HFFc6 (cell line): ENCODE measurements at regions not wholly inside any gene's neighbourhood (a gene's known extent, or its start where the extent isn't known, plus 50 kb on each side); places are given as distances from the start of the nearest gene placed in this dataset.

Source experiments
- DNase-seq: peaks from one replicate; pipeline ENCODE4 v3.0.0-alpha.2; 2018
- H3K27ac Mint-ChIP-seq: 2 replicates; pipeline ENCODE4 v1.8.0; 2020; ENCODE audit warnings: mild to moderate bottlenecking, mixed read lengths
- H3K27me3 Mint-ChIP-seq: 2 replicates; pipeline ENCODE4 v1.8.0; 2021; ENCODE audit warnings: mild to moderate bottlenecking, moderate library complexity, mixed read lengths; ENCODE audit not compliant: insufficient read depth
- H3K36me3 Mint-ChIP-seq: 2 replicates; pipeline ENCODE4 v1.8.0; 2021; ENCODE audit warnings: low read depth, mixed read lengths
- H3K4me1 Mint-ChIP-seq: 2 replicates; pipeline ENCODE4 v1.8.0; 2020; ENCODE audit warnings: low read depth, mixed read lengths
- H3K4me3 Mint-ChIP-seq: 2 replicates; pipeline ENCODE4 v1.8.0; 2020; ENCODE audit warnings: mild to moderate bottlenecking, moderate library complexity, mixed read lengths
- H3K9me3 Mint-ChIP-seq: 2 replicates; pipeline ENCODE4 v1.8.0; 2020; ENCODE audit warnings: mild to moderate bottlenecking, mixed read lengths
- TF ChIP-seq, protein P1 (sequence below): fragments of 200-600 bp; sonication (generic); IDR thresholded peaks from 2 replicates; pipeline ENCODE4 v1.5.0; 2021; ENCODE audit warnings: antibody characterized with exemption, mild to moderate bottlenecking

DNA sequence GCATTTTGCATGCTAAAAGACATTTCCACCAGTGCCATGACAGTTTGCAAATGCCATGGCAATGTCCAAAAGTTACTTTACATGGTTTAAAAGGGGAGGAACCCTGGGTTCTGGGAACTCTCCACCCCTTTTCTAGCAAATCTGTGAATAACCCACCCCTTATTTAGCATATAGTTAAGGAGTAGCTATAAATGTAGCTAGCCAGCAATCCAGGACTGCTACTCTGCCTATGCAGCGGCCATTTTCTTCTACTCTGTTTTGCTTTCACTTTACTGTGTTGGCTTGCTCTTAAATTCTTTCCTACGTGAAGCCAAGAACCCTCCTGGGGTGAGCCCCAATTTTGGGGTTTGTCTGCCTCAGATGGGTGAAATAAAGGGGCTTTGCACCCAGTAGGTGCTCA is 141.0 kb downstream of the PTPN11 start:
- Mint-ChIP-seq H3K4me3 (no peak overlapping the region; the same call in 1 of the 2 replicates), H3K27ac (no peak overlapping the region), H3K27me3 (no peaks in the 10 kb centered on the region; the same call in none of the 2 replicates), H3K9me3 (no peaks in the 10 kb centered on the region), H3K4me1 (no peaks in the 10 kb centered on the region), H3K36me3 (no peaks in the 10 kb centered on the region)
- TF ChIP-seq, protein P1, sequence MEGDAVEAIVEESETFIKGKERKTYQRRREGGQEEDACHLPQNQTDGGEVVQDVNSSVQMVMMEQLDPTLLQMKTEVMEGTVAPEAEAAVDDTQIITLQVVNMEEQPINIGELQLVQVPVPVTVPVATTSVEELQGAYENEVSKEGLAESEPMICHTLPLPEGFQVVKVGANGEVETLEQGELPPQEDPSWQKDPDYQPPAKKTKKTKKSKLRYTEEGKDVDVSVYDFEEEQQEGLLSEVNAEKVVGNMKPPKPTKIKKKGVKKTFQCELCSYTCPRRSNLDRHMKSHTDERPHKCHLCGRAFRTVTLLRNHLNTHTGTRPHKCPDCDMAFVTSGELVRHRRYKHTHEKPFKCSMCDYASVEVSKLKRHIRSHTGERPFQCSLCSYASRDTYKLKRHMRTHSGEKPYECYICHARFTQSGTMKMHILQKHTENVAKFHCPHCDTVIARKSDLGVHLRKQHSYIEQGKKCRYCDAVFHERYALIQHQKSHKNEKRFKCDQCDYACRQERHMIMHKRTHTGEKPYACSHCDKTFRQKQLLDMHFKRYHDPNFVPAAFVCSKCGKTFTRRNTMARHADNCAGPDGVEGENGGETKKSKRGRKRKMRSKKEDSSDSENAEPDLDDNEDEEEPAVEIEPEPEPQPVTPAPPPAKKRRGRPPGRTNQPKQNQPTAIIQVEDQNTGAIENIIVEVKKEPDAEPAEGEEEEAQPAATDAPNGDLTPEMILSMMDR = no peak
- DNase-seq = peak; percentile 13

DNA sequence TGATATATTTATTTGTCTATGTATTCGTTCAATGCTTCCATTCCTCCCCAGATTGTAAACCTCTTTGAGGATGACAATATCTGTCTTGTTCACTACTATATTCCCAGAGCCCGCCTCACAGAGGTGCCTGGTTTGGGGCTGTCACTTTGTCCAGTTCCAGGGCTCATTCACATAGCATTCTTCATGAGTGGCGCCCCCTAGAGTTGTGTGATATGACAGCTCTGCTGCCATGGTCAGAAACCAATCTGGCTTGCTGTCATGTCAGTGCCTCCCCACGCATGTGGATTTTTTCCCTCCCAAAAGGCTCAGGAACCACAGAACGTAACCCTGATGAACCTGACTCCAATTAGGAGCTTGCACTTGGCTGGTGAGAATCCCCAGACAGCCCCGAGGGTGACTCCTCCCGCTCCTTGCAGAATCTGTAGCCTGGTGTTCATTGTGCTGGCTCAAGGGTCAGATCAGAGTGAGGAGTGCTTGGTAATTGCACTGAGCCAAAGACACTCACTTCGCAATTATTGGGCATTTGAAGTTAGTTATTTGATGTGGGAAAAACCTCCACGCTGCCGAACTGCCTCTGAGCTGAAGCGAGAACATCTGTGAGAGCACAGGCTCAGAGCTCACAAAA is 145.5 kb downstream of the PTPN11 start:
- no peak overlapping the region for H3K4me3 Mint-ChIP-seq
- H3K27me3 Mint-ChIP-seq = peaks cover 2% of the 10 kb centered on the region
- no peak for DNase-seq
- H3K27ac Mint-ChIP-seq = no peak overlapping the region
- no peaks in the 10 kb centered on the region for H3K9me3 Mint-ChIP-seq
- no peaks in the 10 kb centered on the region for H3K4me1 Mint-ChIP-seq
- H3K36me3 Mint-ChIP-seq = no peaks in the 10 kb centered on the region
- TF ChIP-seq, protein P1 = 0 out of 2 replicates have a peak, but pooled peaks have one; percentile 15

DNA sequence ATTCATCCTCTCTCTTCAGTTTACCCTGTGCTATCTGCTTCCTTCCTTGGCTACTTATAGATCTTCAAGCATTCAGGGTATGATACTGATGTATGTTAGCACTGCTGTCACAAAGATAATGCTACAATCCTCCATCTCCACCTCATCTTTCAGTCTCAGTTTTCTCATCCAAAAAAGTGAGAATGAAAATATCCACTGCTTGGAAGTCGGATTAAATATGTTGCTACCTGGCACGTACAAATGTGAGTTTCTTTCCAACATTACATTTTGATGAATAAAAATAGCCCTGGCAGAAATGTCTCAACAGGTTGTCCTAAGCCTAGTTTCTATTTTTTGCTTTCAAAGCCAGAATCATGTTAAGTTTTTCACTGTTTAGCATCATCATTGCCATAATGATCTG is 149.9 kb downstream of the PTPN11 start:
- no peaks in the 10 kb centered on the region for H3K4me1 Mint-ChIP-seq
- H3K27ac Mint-ChIP-seq = no peak overlapping the region
- DNase-seq = no peak
- no peaks in the 10 kb centered on the region for H3K36me3 Mint-ChIP-seq
- peaks cover 2% of the 10 kb centered on the region for H3K27me3 Mint-ChIP-seq
- TF ChIP-seq, protein P1 = no peak
- H3K4me3 Mint-ChIP-seq = no peak overlapping the region
- H3K9me3 Mint-ChIP-seq = no peaks in the 10 kb centered on the region

DNA sequence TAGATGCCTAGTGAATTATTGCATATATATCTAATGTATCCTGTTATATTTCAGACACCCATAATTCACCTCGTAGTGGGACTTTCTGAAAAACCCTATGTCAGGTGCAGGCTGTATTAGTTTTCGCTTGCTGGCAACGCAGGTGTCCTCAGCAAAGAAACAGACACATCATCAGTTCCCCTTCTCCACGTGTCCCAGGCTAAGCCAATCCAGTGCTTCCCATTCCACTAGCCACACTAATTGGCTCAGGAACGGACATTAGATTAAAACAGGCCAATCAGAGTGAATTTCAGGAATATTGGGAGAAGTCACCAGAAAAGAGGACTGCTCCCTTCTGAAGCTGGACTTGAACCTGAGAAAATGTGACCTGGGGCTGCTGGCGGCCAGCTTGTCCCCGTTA is 151.3 kb downstream of the PTPN11 start:
- no peak for DNase-seq
- Mint-ChIP-seq H3K4me3 (no peak overlapping the region), H3K27me3 (0 out of 2 replicates have a peak, but pooled peaks cover 3% of the 10 kb centered on the region), H3K9me3 (no peaks in the 10 kb centered on the region), H3K27ac (no peak overlapping the region), H3K4me1 (no peaks in the 10 kb centered on the region), H3K36me3 (no peaks in the 10 kb centered on the region)
- TF ChIP-seq, protein P1 = no peak

DNA sequence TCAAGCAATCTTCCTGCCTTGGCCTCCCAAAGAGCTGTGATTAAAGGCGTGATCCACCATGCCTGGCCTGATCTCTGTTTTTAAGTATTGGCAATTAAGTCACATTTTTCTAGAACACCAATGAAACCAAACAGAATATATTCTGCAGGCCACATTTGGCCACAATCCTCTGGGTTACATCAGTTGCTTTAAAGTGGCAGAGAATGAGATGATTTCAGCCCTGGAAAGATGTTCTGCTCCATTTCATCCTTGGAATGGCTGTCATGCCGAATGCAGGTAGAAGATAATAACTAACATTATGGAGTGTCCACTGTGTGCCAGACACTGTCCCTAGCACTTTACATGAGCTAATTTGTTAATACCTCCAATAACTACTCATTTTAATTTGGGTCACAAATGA is 154.4 kb downstream of the PTPN11 start:
- H3K9me3 Mint-ChIP-seq = no peaks in the 10 kb centered on the region
- no peaks in the 10 kb centered on the region for H3K36me3 Mint-ChIP-seq
- no peak overlapping the region for H3K27ac Mint-ChIP-seq
- DNase-seq = no peak
- H3K4me1 Mint-ChIP-seq = no peaks in the 10 kb centered on the region
- TF ChIP-seq, protein P1 = no peak
- H3K27me3 Mint-ChIP-seq = peaks cover 6% of the 10 kb centered on the region
- H3K4me3 Mint-ChIP-seq = no peak overlapping the region
